ENCODE measurements at regions not wholly inside any gene's neighbourhood (a gene's known extent, or its start where the extent isn't known, plus 50 kb on each side); places are given as distances from the start of the nearest gene placed in this dataset.

DNA sequence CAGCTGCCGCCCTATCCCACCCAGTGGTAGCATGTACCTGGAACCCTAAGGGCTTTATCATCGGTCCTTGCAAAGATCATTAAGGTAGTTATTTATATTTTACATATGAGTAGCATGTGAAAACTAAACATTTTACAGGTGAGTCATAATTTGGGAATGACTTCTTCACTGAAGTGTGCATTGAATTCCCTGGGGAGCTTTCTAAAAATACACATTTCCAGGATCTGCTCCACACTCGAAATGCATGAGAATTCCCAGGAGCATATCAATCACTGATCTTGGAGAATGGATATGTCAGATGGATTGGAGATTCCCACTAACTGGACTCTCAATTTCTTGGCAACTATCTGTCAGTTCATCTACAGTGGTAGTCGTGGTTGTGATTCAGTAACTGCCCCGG lies 717.5 kb downstream of the IRX1 start:
- H3K4me3 ChIP-seq (ENCODE audit: low read depth, low read length): no peak overlapping the region
- in situ Hi-C loops (cut with HindIII; ENCODE audit: low sequenced_read_pairs): no loop called here
- DNase-seq (ENCODE audit: low read depth, low spot score): no peak
- TF ChIP-seq, protein P1, sequence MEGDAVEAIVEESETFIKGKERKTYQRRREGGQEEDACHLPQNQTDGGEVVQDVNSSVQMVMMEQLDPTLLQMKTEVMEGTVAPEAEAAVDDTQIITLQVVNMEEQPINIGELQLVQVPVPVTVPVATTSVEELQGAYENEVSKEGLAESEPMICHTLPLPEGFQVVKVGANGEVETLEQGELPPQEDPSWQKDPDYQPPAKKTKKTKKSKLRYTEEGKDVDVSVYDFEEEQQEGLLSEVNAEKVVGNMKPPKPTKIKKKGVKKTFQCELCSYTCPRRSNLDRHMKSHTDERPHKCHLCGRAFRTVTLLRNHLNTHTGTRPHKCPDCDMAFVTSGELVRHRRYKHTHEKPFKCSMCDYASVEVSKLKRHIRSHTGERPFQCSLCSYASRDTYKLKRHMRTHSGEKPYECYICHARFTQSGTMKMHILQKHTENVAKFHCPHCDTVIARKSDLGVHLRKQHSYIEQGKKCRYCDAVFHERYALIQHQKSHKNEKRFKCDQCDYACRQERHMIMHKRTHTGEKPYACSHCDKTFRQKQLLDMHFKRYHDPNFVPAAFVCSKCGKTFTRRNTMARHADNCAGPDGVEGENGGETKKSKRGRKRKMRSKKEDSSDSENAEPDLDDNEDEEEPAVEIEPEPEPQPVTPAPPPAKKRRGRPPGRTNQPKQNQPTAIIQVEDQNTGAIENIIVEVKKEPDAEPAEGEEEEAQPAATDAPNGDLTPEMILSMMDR (IDR thresholded peaks at IDR 0.05; ENCODE audit: low read depth, low read length): no peak

DNA sequence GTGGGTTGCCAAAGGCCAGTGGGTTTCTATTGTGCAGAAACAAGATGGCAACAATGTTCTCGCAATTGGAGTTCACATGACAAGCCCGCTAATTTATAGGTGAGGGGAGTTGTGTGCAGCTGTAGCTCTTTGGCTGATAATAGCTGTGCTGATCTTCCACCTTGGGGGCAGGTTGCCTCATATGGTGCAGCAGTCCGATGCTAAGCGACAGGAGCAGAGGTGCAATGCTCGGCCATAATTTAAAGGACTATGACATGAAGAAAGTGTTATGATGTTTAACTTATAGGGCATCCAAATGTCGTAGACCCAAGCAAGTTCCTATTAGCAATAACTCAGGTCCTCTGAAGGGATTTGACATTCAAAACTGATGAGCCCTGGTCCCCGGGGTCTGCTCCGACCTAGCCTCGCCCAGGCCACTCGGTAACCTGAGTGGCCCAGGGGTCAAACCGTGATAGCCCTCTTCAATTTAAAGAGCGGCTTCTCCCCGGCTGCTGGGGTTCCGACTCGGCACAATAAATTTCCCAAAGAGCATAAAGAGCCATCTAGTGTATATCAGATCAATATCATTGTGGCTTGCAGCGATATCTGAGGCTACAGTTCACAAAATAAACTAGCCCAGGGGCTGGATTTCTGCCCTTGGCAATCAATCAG lies 724.0 kb downstream of the IRX1 start:
- H3K4me3 ChIP-seq (ENCODE audit: low read depth, low read length): no peak overlapping the region
- TF ChIP-seq, protein P1 (IDR thresholded peaks at IDR 0.05; ENCODE audit: low read depth, low read length): no peak
- in situ Hi-C loops (cut with HindIII; ENCODE audit: low sequenced_read_pairs): no loop called here
- DNase-seq (ENCODE audit: low read depth, low spot score): no peak

DNA sequence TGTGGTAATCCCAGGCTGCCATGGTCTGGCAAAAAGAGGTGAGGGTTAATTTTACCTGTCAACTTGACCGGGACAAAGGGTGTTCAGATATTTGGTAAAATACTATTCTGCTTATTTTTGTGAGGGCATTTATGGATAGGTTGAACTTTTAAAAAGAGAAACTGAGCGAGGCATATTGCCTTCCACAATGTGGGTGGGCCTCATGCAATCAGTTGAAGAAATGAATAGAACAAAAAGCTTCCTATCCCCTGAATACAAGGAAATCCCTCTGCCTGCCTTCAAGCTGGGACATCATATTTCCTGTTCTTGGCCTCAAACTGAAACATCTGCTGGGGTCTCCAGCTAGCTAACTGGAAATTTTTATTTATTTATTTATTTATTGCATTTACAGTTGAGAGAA lies 734.7 kb downstream of the IRX1 start:
- in situ Hi-C loops (cut with HindIII; ENCODE audit: low sequenced_read_pairs): no loop called here
- DNase-seq (ENCODE audit: low read depth, low spot score): no peak
- TF ChIP-seq, protein P1 (IDR thresholded peaks at IDR 0.05; ENCODE audit: low read depth, low read length): no peak
- no peak overlapping the region for H3K4me3 ChIP-seq (ENCODE audit: low read depth, low read length)

DNA sequence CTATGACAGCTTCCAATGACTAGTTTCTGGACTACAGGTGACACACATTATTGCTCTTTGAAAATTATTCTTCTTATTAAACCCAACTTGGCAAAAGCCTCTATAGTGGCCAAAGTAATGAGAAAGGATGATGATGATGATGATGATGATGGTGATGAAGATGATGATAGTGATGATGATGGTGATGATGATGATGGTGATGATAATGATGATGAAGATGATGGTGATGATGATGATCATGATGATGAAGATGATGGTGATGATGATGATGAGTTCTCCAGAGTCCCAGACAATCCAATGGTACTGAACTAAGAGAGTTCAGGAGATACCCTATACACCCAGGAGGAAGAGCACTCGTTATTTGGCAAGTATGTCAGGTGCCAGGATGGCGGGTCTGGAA lies 739.4 kb downstream of the IRX1 start:
- H3K4me3 ChIP-seq (ENCODE audit: low read depth, low read length): no peak overlapping the region
- TF ChIP-seq, protein P1 (IDR thresholded peaks at IDR 0.05; ENCODE audit: low read depth, low read length): no peak
- no peak for DNase-seq (ENCODE audit: low read depth, low spot score)
- in situ Hi-C loops (cut with HindIII; ENCODE audit: low sequenced_read_pairs): no loop called here

DNA sequence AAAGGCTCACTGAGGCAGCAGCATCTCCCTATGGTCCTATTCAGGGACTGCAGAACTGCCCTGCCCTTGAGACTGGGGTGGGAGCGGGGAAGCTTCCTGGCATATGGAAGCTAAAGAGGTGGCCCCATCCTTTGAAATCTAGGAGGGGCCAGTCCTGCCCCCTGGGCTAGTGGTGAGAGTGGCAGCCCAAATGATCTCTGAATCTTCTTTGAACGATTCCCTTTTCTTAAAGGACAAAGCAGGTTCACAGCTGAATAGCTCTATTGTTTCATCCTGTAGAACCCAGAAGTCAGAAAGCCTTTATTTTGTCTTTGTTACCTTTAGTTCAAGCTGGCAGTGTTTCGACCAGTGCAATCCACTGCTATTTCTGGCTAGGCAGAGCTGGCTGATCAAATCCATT lies 741.9 kb downstream of the IRX1 start:
- in situ Hi-C loops (cut with HindIII; ENCODE audit: low sequenced_read_pairs): no loop called here
- TF ChIP-seq, protein P1 (IDR thresholded peaks at IDR 0.05; ENCODE audit: low read depth, low read length): no peak
- no peak overlapping the region for H3K4me3 ChIP-seq (ENCODE audit: low read depth, low read length)
- DNase-seq (ENCODE audit: low read depth, low spot score): no peak

DNA sequence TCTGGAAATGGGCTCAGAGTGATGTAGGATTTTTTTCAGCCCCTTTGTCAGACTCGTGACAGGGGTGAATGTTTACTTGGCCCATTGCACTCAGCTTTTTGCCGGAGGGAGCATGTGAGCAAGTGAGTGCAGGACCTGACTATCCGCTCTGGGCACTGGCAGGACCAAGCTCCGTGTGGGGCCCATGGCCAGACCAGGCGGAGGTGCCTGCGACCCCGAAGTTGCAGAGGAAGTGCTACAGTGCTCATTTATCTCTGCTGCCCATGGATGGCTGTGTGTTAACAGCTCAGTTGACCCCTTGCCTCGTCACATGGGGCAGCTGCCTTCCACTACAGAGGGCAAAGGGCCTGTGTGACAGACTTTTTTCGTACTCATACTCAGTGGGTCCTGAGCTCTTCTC lies 744.3 kb downstream of the IRX1 start:
- TF ChIP-seq, protein P1 (IDR thresholded peaks at IDR 0.05; ENCODE audit: low read depth, low read length): no peak
- H3K4me3 ChIP-seq (ENCODE audit: low read depth, low read length): no peak overlapping the region
- DNase-seq (ENCODE audit: low read depth, low spot score): no peak
- in situ Hi-C loops (cut with HindIII; ENCODE audit: low sequenced_read_pairs): no loop called here

Data from astrocyte of the spinal cord (primary cell).